T47D (cell line): ENCODE measurements at regions not wholly inside any gene's neighbourhood (a gene's known extent, or its start where the extent isn't known, plus 50 kb on each side); places are given as distances from the start of the nearest gene placed in this dataset.
"Not testable (repeated sequence)": the region's sequence is repeated elsewhere in the genome, so short reads cannot be mapped to it uniquely, and the experiment has no call there.

Source experiments
- DNase-seq, 2 experiments: peaks; one replicate each; pipeline versions ENCODE4 v3.0.0 to v3.0.0-alpha.2; 2011 to 2012; ENCODE audit warnings: low read depth in 1 of 2, low spot score in 1 of 2
- in situ Hi-C: cut with HindIII; loops from 2 replicates; pipeline ENCODE4 v1.10.0; 2016; ENCODE audit warnings: low sequenced_read_pairs, low pct_unique_long_range_greater_than_20kb

- in situ Hi-C loops, DNase-seq: not testable (repeated sequence)
Observed at GRCh38 chr16:33583702-33584101, 124.3 kb downstream of the TP53TG3F start.

- DNase-seq, in situ Hi-C loops: not testable (repeated sequence)
Observed at GRCh38 chr16:33588589-33588988, 129.2 kb downstream of the TP53TG3F start.

- DNase-seq, in situ Hi-C loops: not testable (repeated sequence)
Observed at GRCh38 chr16:33593344-33593743, 133.9 kb downstream of the TP53TG3F start.

- DNase-seq, in situ Hi-C loops: not testable (repeated sequence)
Observed at GRCh38 chr16:33595074-33595473, 135.7 kb downstream of the TP53TG3F start.

- in situ Hi-C loops, DNase-seq: not testable (repeated sequence)
Observed at GRCh38 chr16:33601029-33601428, 141.6 kb downstream of the TP53TG3F start.

GRCh38 chr16:33623535-33624077, 164.2 kb downstream of the TP53TG3F start:
- in situ Hi-C loops, DNase-seq: not testable (repeated sequence)

- DNase-seq, in situ Hi-C loops: not testable (repeated sequence)
Observed at GRCh38 chr16:33628895-33629294, 169.5 kb downstream of the TP53TG3F start.

- in situ Hi-C loops, DNase-seq: not testable (repeated sequence)
Observed at GRCh38 chr16:33631713-33632112, 172.3 kb downstream of the TP53TG3F start.

GRCh38 chr16:33634057-33634456, 174.6 kb downstream of the TP53TG3F start:
- in situ Hi-C loops, DNase-seq: not testable (repeated sequence)

- in situ Hi-C loops, DNase-seq: not testable (repeated sequence)
Observed at GRCh38 chr16:33636760-33637159, 177.3 kb downstream of the TP53TG3F start.

- in situ Hi-C loops, DNase-seq: not testable (repeated sequence)
Observed at GRCh38 chr16:33643270-33643669, 183.9 kb downstream of the TP53TG3F start.

GRCh38 chr16:33643698-33644381, 184.4 kb downstream of the TP53TG3F start:
- in situ Hi-C loops: not testable (repeated sequence)

GRCh38 chr16:33646386-33646785, 187.0 kb downstream of the TP53TG3F start:
- in situ Hi-C loops, DNase-seq: not testable (repeated sequence)

More at GRCh38 chr16:33643698-33644381, 184.4 kb downstream of the TP53TG3F start:
- DNase-seq: not testable (repeated sequence)

- in situ Hi-C loops, DNase-seq: not testable (repeated sequence)
Observed at GRCh38 chr16:33655756-33656155, 196.3 kb downstream of the TP53TG3F start.

- in situ Hi-C loops, DNase-seq: not testable (repeated sequence)
Observed at GRCh38 chr16:33656394-33656793, 197.0 kb downstream of the TP53TG3F start.

- in situ Hi-C loops, DNase-seq: not testable (repeated sequence)
Observed at GRCh38 chr16:33657717-33658116, 198.3 kb downstream of the TP53TG3F start.

GRCh38 chr16:33680791-33681190, 221.4 kb downstream of the TP53TG3F start:
- in situ Hi-C loops, DNase-seq: not testable (repeated sequence)

GRCh38 chr16:33700320-33700719, 240.9 kb downstream of the TP53TG3F start:
- DNase-seq, in situ Hi-C loops: not testable (repeated sequence)
